ENCODE measurements at regions not wholly inside any gene's neighbourhood (a gene's known extent, or its start where the extent isn't known, plus 50 kb on each side); places are given as distances from the start of the nearest gene placed in this dataset.

DNA sequence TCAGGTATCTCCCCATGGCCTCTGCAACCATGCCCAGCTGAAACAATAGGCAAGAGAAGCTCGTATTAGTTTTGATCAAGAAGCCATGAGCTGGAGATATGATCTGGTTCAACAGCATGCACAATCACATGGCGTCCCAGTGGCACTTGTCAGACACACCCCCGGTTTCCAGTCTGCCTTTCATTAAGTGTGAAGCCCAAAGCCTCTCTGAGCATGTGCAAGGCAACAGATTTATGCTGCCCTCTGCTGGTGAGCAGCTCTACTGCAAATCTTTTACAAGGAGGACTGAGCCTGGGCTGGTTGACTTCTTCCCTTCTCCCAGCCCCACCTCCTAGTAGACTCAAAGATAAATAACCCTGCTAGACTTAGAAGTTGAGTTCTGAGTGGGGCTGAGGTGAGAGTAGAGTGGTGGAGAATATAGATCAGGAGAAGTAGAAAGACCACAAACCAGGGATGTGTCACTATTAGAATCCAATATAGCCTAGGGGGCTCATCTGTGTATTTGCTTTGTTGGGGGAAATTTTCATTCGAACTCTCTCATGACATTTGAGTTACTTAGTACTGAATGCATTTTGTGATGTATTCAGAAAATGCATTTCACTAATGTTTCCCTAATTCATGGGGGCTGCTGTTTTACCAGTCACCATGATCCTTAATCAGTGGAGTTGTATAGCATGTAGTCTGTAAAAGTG is 53.7 kb upstream of the MBIP start (continued):
- no peak for TF ChIP-seq ZNF550 (CRISPR knock-in tag; IDR thresholded peaks at IDR 0.05; ENCODE audit: borderline replicate concordance)
- no peak for TF ChIP-seq ZNF142 (CRISPR knock-in tag; IDR thresholded peaks at IDR 0.05)
- TF ChIP-seq HNF4A (CRISPR knock-in tag; IDR thresholded peaks at IDR 0.05): no peak
- TF ChIP-seq, protein P1, sequence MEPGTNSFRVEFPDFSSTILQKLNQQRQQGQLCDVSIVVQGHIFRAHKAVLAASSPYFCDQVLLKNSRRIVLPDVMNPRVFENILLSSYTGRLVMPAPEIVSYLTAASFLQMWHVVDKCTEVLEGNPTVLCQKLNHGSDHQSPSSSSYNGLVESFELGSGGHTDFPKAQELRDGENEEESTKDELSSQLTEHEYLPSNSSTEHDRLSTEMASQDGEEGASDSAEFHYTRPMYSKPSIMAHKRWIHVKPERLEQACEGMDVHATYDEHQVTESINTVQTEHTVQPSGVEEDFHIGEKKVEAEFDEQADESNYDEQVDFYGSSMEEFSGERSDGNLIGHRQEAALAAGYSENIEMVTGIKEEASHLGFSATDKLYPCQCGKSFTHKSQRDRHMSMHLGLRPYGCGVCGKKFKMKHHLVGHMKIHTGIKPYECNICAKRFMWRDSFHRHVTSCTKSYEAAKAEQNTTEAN (CRISPR knock-in tag; conservative IDR thresholded peaks at IDR 0.05): no peak
- no peak for TF ChIP-seq ZNF280B (CRISPR knock-in tag; IDR thresholded peaks at IDR 0.05; ENCODE audit: borderline replicate concordance)
- no peak for TF ChIP-seq ZZZ3 (CRISPR knock-in tag; IDR thresholded peaks at IDR 0.05; ENCODE audit: borderline replicate concordance)
- TF ChIP-seq ZNF710 (CRISPR knock-in tag; IDR thresholded peaks at IDR 0.05; ENCODE audit: borderline replicate concordance): no peak
- no peak for TF ChIP-seq JUN (CRISPR knock-in tag; IDR thresholded peaks at IDR 0.05)
- no peak for TF ChIP-seq ZNF160 (CRISPR knock-in tag; IDR thresholded peaks at IDR 0.05)
- TF ChIP-seq MYNN (CRISPR knock-in tag; IDR thresholded peaks at IDR 0.05; ENCODE audit: low read depth): no peak
- TF ChIP-seq SIN3A (IDR thresholded peaks at IDR 0.05; ENCODE audit: borderline replicate concordance, low read depth, low read length): no peak
- TF ChIP-seq ZNF670 (CRISPR knock-in tag; IDR thresholded peaks at IDR 0.05; ENCODE audit: borderline replicate concordance): no peak
- TF ChIP-seq TBX3 (IDR thresholded peaks at IDR 0.05; ENCODE audit: borderline replicate concordance): no peak
- TF ChIP-seq ZNF329 (CRISPR knock-in tag; IDR thresholded peaks at IDR 0.05; ENCODE audit: low read depth): 0 out of 2 replicates have a peak, but pooled peaks have one; percentile 16
- TF ChIP-seq ZNF83 (CRISPR knock-in tag; IDR thresholded peaks at IDR 0.05; ENCODE audit: borderline replicate concordance): 0 out of 2 replicates have a peak, but pooled peaks have one; percentile 72
- TF ChIP-seq ZNF431 (CRISPR knock-in tag; IDR thresholded peaks at IDR 0.05; ENCODE audit: borderline replicate concordance, low read depth): no peak
- TF ChIP-seq ZBTB7B (CRISPR knock-in tag; IDR thresholded peaks at IDR 0.05): no peak
- no peak for TF ChIP-seq ZNF253 (CRISPR knock-in tag; IDR thresholded peaks at IDR 0.05; ENCODE audit: borderline replicate concordance)
- no peak for TF ChIP-seq ZNF496 (CRISPR knock-in tag; IDR thresholded peaks at IDR 0.05; ENCODE audit: insufficient replicate concordance)

Data from HepG2 (cell line).